ENCODE measurements at regions not wholly inside any gene's neighbourhood (a gene's known extent, or its start where the extent isn't known, plus 50 kb on each side); places are given as distances from the start of the nearest gene placed in this dataset.
"Not testable (repeated sequence)": the region's sequence is repeated elsewhere in the genome, so short reads cannot be mapped to it uniquely, and the experiment has no call there.

- WGBS, 3 donors: 37 to 64% (median 63%) methylated on average over 2 of the region's 2 CpGs
- ATAC-seq: no peak
- no peak overlapping the region for H3K4me3 ChIP-seq
- intact Hi-C loops (cut with DNase I): no loop called here
- H3K4me1 ChIP-seq: no peaks in the 10 kb centered on the region
- DNase-seq: no peak
- H3K27me3 ChIP-seq (ENCODE audit: insufficient read depth in 3 of 3, low read length in 2 of 3): no peaks in the 10 kb centered on the region
- no peak overlapping the region for H3K27ac ChIP-seq
- H3K36me3 ChIP-seq (ENCODE audit: insufficient read depth in 1 of 2, low read depth in 1 of 2): no peaks in the 10 kb centered on the region
- TF ChIP-seq CTCF (IDR thresholded peaks at IDR 0.05): no peak
- H3K9me3 ChIP-seq: no peaks in the 10 kb centered on the region
Measured at GRCh38 chr4:77284036-77284435, 127.0 kb downstream of the CCNG2 start.

- ATAC-seq (no peak), DNase-seq (no peak)
- no peak for TF ChIP-seq CTCF (IDR thresholded peaks at IDR 0.05)
- Histone ChIP-seq H3K27me3 (ENCODE audit: insufficient read depth in 3 of 3, low read length in 2 of 3) (no peaks in the 10 kb centered on the region), H3K36me3 (ENCODE audit: insufficient read depth in 1 of 2, low read depth in 1 of 2) (no peaks in the 10 kb centered on the region), H3K4me3 (no peak overlapping the region), H3K27ac (no peak overlapping the region), H3K9me3 (no peaks in the 10 kb centered on the region), H3K4me1 (no peaks in the 10 kb centered on the region)
- intact Hi-C loops (cut with DNase I): no loop called here
- WGBS, 3 donors: 61 to 88% (median 78%) methylated on average over 1 of the region's 1 CpG
Measured at GRCh38 chr4:77286906-77287305, 129.9 kb downstream of the CCNG2 start.

- Histone ChIP-seq H3K36me3 (ENCODE audit: insufficient read depth in 1 of 2, low read depth in 1 of 2) (no peaks in the 10 kb centered on the region), H3K27me3 (ENCODE audit: insufficient read depth in 3 of 3, low read length in 2 of 3) (no peaks in the 10 kb centered on the region), H3K27ac (no peak overlapping the region), H3K4me3 (no peak overlapping the region), H3K4me1 (no peaks in the 10 kb centered on the region), H3K9me3 (no peaks in the 10 kb centered on the region)
- DNase-seq (no peak), ATAC-seq (no peak)
- intact Hi-C loops (cut with DNase I): no loop called here
- no peak for TF ChIP-seq CTCF (IDR thresholded peaks at IDR 0.05)
Measured at GRCh38 chr4:77293426-77293825, 136.4 kb downstream of the CCNG2 start.

- H3K4me1 ChIP-seq; DNase-seq; H3K27ac ChIP-seq; H3K9me3 ChIP-seq; H3K4me3 ChIP-seq; ATAC-seq; H3K36me3 ChIP-seq (ENCODE audit: insufficient read depth in 1 of 2, low read depth in 1 of 2); H3K27me3 ChIP-seq (ENCODE audit: insufficient read depth in 3 of 3, low read length in 2 of 3); intact Hi-C loops (cut with DNase I): not testable (repeated sequence)
- 32 to 33% (median 32%) methylated on average over 3 of the region's 3 CpGs for WGBS, 3 donors
Measured at GRCh38 chr4:77300996-77301395, 144.0 kb downstream of the CCNG2 start.

- WGBS, 3 donors: 53 to 72% (median 55%) methylated on average over 2 of the region's 2 CpGs
- Histone ChIP-seq H3K27me3 (ENCODE audit: insufficient read depth in 3 of 3, low read length in 2 of 3) (no peaks in the 10 kb centered on the region), H3K27ac (no peak overlapping the region), H3K4me3 (no peak overlapping the region), H3K36me3 (ENCODE audit: insufficient read depth in 1 of 2, low read depth in 1 of 2) (peaks cover 0 to 2% of the 10 kb centered on the region in 2 donors), H3K9me3 (no peaks in the 10 kb centered on the region), H3K4me1 (no peaks in the 10 kb centered on the region)
- ATAC-seq (no peak), DNase-seq (no peak)
- intact Hi-C loops (cut with DNase I): no loop called here
- TF ChIP-seq CTCF (IDR thresholded peaks at IDR 0.05): no peak
Measured at GRCh38 chr4:77305766-77306165, 148.8 kb downstream of the CCNG2 start.

Data from psoas muscle (tissue), 7 donors.